Right atrium auricular region (tissue), 2 donors: ENCODE measurements at regions not wholly inside any gene's neighbourhood (a gene's known extent, or its start where the extent isn't known, plus 50 kb on each side); places are given as distances from the start of the nearest gene placed in this dataset.

ENCODE experiments used
- DNase-seq: peaks from one replicate; pipeline ENCODE4 v3.0.0-alpha.2; 2019; ENCODE audit warnings: low spot score
- H3K27ac ChIP-seq, 2 donors: fragments of 200-600 bp; sonication (generic); 1 replicate in 1 of 2; 2 replicates in 1 of 2; pipeline ENCODE4 v1.5.1; 2016 to 2019
- H3K27me3 ChIP-seq, 2 donors: fragments of 200-600 bp; sonication (generic); one replicate each; pipeline versions ENCODE4 v1.5.1 to v1.6.0; 2017 to 2019
- H3K36me3 ChIP-seq: fragments of 200-600 bp; sonication (generic); one replicate; pipeline ENCODE4 v1.5.1; 2016
- H3K4me1 ChIP-seq, 2 donors: fragments of 200-600 bp; sonication (generic); one replicate each; pipeline versions ENCODE4 v1.5.1 to v1.6.0; 2017 to 2019
- H3K4me3 ChIP-seq, 2 donors: fragments of 200-600 bp; sonication (generic); 1 replicate in 1 of 2; 2 replicates in 1 of 2; pipeline ENCODE4 v1.5.1; 2017 to 2019; ENCODE audit warnings: mild to moderate bottlenecking in 1 of 2, moderate library complexity in 1 of 2
- H3K9me3 ChIP-seq, 2 donors: fragments of 200-600 bp; sonication (generic); one replicate each; pipeline ENCODE4 v1.5.1; 2019
- CTCF ChIP-seq, 2 donors: fragments of 200-600 bp; sonication (generic); IDR thresholded peaks; one replicate each; pipeline ENCODE4 v1.5.1; 2019; ENCODE audit warnings: antibody characterized with exemption in 2 of 2

GRCh38 chr5:3845230-3845629 is 249.6 kb downstream of the IRX1 start:
- no peak for TF ChIP-seq CTCF (IDR thresholded peaks at IDR 0.05)
- Histone ChIP-seq H3K27ac (no peak overlapping the region), H3K4me1 (no peaks in the 10 kb centered on the region), H3K4me3 (no peak overlapping the region), H3K27me3 (no peaks in the 10 kb centered on the region), H3K9me3 (no peaks in the 10 kb centered on the region), H3K36me3 (no peaks in the 10 kb centered on the region)
- no peak for DNase-seq

- no peak overlapping the region for H3K27ac ChIP-seq
- no peak overlapping the region for H3K4me3 ChIP-seq
These were observed 256.7 kb downstream of the IRX1 start for GRCh38 chr5:3852161-3852916.

GRCh38 chr5:3853362-3853761 is 257.7 kb downstream of the IRX1 start:
- no peak overlapping the region for H3K4me3 ChIP-seq
- no peaks in the 10 kb centered on the region for H3K9me3 ChIP-seq
- no peaks in the 10 kb centered on the region for H3K36me3 ChIP-seq
- H3K27ac ChIP-seq = peak overlapping the region in 1 of 2 donors; percentile 74
- no peak for DNase-seq
- no peak for TF ChIP-seq CTCF (IDR thresholded peaks at IDR 0.05)
- H3K27me3 ChIP-seq = no peaks in the 10 kb centered on the region
- peaks cover 0 to 20% of the 10 kb centered on the region in 2 donors for H3K4me1 ChIP-seq

More at GRCh38 chr5:3852161-3852916, 256.7 kb downstream of the IRX1 start:
- Histone ChIP-seq H3K4me1 (peaks cover 0 to 20% of the 10 kb centered on the region in 2 donors), H3K27me3 (no peaks in the 10 kb centered on the region), H3K9me3 (no peaks in the 10 kb centered on the region), H3K36me3 (no peaks in the 10 kb centered on the region)
- TF ChIP-seq CTCF (IDR thresholded peaks at IDR 0.05) = no peak
- no peak for DNase-seq

GRCh38 chr5:3854188-3854821 is 258.7 kb downstream of the IRX1 start:
- Histone ChIP-seq H3K27ac (peak overlapping the region; percentile 13 to 74), H3K36me3 (no peaks in the 10 kb centered on the region), H3K9me3 (no peaks in the 10 kb centered on the region), H3K4me1 (peaks cover 0 to 20% of the 10 kb centered on the region in 2 donors), H3K4me3 (no peak overlapping the region), H3K27me3 (no peaks in the 10 kb centered on the region)
- DNase-seq = no peak
- TF ChIP-seq CTCF (IDR thresholded peaks at IDR 0.05) = no peak

- no peak overlapping the region for H3K4me3 ChIP-seq
- no peaks in the 10 kb centered on the region for H3K27me3 ChIP-seq
- H3K9me3 ChIP-seq = no peaks in the 10 kb centered on the region
- peaks cover 0 to 20% of the 10 kb centered on the region in 2 donors for H3K4me1 ChIP-seq
- no peak overlapping the region for H3K27ac ChIP-seq
- no peaks in the 10 kb centered on the region for H3K36me3 ChIP-seq
- no peak for DNase-seq
- no peak for TF ChIP-seq CTCF (IDR thresholded peaks at IDR 0.05)
These were observed 260.4 kb downstream of the IRX1 start for GRCh38 chr5:3856036-3856435.
